ENCODE measurements at regions not wholly inside any gene's neighbourhood (a gene's known extent, or its start where the extent isn't known, plus 50 kb on each side); places are given as distances from the start of the nearest gene placed in this dataset.

DNA sequence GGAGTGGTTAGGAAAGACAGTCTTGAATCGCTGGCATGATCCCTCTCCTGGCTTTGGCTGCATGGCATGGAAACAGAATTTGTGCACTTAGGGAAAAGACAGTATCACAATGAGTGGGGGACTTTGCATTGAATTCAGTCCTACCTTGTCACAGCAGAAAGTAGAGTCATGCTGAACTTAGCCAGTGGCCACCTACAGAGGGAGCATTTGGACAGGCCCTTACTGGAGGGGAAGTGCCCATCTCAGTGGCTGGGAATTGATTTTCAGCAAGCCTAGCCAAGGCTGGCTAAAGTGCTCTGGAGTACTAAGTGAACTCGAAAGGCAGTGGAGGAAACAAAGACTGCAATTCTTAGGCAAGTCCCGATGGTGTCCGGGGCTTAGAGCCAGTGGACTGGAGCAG is 364.3 kb upstream of the TOM1L1 start:
- H3K36me3 ChIP-seq (ENCODE audit: control insufficient read depth, insufficient read depth, low read length): no peaks in the 10 kb centered on the region
- peak; percentile 58 for FAIRE-seq
- no peak for DNase-seq (ENCODE audit: low read depth)
- H3K4me3 ChIP-seq (ENCODE audit: low read depth, low read length): no peak overlapping the region
- TF ChIP-seq, protein P1, sequence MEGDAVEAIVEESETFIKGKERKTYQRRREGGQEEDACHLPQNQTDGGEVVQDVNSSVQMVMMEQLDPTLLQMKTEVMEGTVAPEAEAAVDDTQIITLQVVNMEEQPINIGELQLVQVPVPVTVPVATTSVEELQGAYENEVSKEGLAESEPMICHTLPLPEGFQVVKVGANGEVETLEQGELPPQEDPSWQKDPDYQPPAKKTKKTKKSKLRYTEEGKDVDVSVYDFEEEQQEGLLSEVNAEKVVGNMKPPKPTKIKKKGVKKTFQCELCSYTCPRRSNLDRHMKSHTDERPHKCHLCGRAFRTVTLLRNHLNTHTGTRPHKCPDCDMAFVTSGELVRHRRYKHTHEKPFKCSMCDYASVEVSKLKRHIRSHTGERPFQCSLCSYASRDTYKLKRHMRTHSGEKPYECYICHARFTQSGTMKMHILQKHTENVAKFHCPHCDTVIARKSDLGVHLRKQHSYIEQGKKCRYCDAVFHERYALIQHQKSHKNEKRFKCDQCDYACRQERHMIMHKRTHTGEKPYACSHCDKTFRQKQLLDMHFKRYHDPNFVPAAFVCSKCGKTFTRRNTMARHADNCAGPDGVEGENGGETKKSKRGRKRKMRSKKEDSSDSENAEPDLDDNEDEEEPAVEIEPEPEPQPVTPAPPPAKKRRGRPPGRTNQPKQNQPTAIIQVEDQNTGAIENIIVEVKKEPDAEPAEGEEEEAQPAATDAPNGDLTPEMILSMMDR (IDR thresholded peaks at IDR 0.05; ENCODE audit: insufficient read depth, low read length, severe bottlenecking): no peak
- no peaks in the 10 kb centered on the region for H3K27me3 ChIP-seq (ENCODE audit: control insufficient read depth, insufficient read depth, low read length)

DNA sequence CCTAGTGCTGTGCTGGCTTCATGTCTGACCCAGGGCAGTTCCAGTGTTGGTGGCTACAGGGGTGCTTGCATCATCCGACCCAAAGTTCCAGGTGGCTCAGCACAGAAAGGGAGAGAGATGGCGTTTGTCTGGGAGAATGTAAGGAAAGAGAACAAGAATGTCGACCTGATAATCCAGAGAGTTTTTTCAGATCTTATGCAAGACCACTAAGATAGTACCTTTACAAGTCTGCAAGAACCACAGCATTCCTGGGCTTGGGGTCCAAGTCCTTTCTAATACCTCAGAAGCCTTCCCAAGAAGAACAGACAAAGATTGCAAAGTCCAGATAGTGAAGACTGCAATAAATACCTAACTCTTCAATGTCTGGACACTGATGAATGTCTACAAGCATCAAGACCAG is 363.0 kb upstream of the TOM1L1 start:
- TF ChIP-seq, protein P1 (IDR thresholded peaks at IDR 0.05; ENCODE audit: insufficient read depth, low read length, severe bottlenecking): no peak
- FAIRE-seq (no peak), DNase-seq (ENCODE audit: low read depth) (no peak)
- Histone ChIP-seq H3K4me3 (ENCODE audit: low read depth, low read length) (no peak overlapping the region), H3K36me3 (ENCODE audit: control insufficient read depth, insufficient read depth, low read length) (no peaks in the 10 kb centered on the region), H3K27me3 (ENCODE audit: control insufficient read depth, insufficient read depth, low read length) (no peaks in the 10 kb centered on the region)

DNA sequence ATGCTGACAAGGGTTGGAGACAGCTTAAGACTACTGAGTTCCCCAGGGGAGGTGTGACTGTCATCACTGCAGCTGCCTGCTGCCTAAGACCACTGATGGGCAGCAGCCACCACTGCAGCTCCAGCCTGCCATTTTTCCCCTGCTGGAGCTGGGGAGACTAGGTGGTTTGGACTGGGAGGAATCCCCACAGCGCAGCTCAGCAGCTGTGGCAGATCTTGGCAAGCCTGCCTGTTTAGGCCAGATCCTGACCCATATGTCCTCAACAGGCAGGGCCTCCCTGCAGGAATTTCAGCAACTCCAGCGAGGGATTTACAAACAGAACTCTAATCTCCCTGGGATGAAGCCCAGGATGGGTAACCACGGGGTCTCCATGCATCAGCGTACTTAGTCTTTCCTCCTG is 356.4 kb upstream of the TOM1L1 start:
- DNase-seq (ENCODE audit: low read depth): no peak
- no peaks in the 10 kb centered on the region for H3K27me3 ChIP-seq (ENCODE audit: control insufficient read depth, insufficient read depth, low read length)
- no peaks in the 10 kb centered on the region for H3K36me3 ChIP-seq (ENCODE audit: control insufficient read depth, insufficient read depth, low read length)
- no peak for FAIRE-seq
- no peak overlapping the region for H3K4me3 ChIP-seq (ENCODE audit: low read depth, low read length)
- TF ChIP-seq, protein P1 (IDR thresholded peaks at IDR 0.05; ENCODE audit: insufficient read depth, low read length, severe bottlenecking): no peak

DNA sequence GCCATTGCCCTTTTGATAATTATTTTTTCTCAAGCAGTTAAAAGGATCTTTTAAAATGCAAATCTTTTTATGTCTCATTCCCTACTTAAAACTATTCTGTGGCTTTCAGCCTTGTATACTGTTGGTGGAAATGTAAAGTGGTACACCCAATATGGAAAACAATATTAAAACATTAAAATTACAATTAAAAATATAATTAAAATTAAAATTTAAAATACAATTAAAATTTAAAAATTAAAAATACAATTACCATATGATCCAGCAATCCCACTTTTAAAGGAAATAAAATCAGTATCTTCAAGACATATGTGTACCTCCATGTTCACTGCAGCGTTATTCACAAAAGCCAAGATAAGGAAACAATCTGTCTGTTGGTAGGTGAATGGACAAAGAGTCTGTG is 340.8 kb upstream of the TOM1L1 start:
- TF ChIP-seq, protein P1 (IDR thresholded peaks at IDR 0.05; ENCODE audit: insufficient read depth, low read length, severe bottlenecking): no peak
- no peaks in the 10 kb centered on the region for H3K27me3 ChIP-seq (ENCODE audit: control insufficient read depth, insufficient read depth, low read length)
- FAIRE-seq: no peak
- no peak overlapping the region for H3K4me3 ChIP-seq (ENCODE audit: low read depth, low read length)
- no peaks in the 10 kb centered on the region for H3K36me3 ChIP-seq (ENCODE audit: control insufficient read depth, insufficient read depth, low read length)
- no peak for DNase-seq (ENCODE audit: low read depth)

DNA sequence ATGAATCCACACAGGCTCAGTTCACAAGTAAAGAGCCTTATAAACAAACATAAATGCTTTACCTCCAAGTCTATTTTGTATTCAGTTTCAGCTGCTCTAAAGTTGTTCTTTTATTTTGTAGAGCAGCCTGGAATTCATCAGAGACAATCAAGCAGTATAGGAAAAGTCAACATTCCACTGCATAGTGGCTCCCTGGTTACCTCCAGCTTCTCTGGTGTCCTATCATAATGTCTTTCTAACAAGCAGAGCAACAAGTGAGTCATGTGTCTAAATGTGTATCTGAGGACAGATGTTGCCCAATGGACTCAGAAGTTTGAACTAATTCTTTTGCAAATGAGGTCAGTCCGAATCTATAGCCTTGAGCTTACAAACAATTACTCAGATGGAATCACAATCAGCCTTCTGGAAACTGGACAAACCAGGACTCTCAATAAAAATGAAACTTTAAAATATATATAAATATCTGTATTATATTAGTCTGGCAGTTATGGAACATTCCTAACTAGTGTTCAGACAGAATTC is 292.0 kb upstream of the TOM1L1 start:
- FAIRE-seq (no peak), DNase-seq (ENCODE audit: low read depth) (peak; percentile 14)
- no peak overlapping the region for H3K4me3 ChIP-seq (ENCODE audit: low read depth, low read length)
- H3K27me3 ChIP-seq (ENCODE audit: control insufficient read depth, insufficient read depth, low read length): no peaks in the 10 kb centered on the region
- TF ChIP-seq, protein P1 (IDR thresholded peaks at IDR 0.05; ENCODE audit: insufficient read depth, low read length, severe bottlenecking): no peak
- H3K36me3 ChIP-seq (ENCODE audit: control insufficient read depth, insufficient read depth, low read length): no peaks in the 10 kb centered on the region

DNA sequence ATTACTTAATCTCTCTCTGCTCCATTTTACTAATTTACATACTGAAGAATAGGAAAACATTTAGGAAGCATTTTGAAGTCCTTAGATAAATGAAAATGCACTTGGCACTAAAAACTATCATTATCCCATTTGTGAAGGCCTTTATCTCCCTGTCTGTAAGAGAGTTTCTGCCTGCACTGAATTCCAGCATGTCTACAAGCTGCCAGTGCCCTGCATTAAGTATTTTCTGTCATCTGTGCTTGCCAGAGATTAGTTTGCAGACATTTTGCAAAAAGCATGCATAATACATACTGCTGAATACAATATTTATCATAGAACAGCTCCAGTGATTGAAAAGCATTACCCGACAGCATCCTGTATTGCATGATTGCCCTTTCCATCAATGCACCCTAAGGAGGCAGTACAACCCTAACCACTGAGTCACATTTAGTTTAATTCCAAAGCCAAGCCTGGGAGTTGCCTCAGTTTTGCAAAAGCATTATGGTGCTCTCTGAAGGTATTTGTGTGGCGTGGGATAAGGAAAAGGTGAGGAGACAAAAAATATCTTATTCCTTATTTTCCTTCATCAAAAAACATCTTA is 280.2 kb upstream of the TOM1L1 start:
- TF ChIP-seq, protein P1 (IDR thresholded peaks at IDR 0.05; ENCODE audit: insufficient read depth, low read length, severe bottlenecking): no peak
- no peak for FAIRE-seq

More for the DNA sequence above, 280.2 kb upstream of the TOM1L1 start:
- Histone ChIP-seq H3K27me3 (ENCODE audit: control insufficient read depth, insufficient read depth, low read length) (no peaks in the 10 kb centered on the region), H3K36me3 (ENCODE audit: control insufficient read depth, insufficient read depth, low read length) (no peaks in the 10 kb centered on the region), H3K4me3 (ENCODE audit: low read depth, low read length) (no peak overlapping the region)
- DNase-seq (ENCODE audit: low read depth): no peak
